SHP77 treated with DMSO at 0.1 percent for 48 hours (cell line): ENCODE measurements at regions not wholly inside any gene's neighbourhood (a gene's known extent, or its start where the extent isn't known, plus 50 kb on each side); places are given as distances from the start of the nearest gene placed in this dataset.
"Not testable (repeated sequence)": the region's sequence is repeated elsewhere in the genome, so short reads cannot be mapped to it uniquely, and the experiment has no call there.

Experiments used
- DNase-seq: peaks from one replicate; lab custom pipeline; 2025; lab: John Stamatoyannopoulos, UW

DNA sequence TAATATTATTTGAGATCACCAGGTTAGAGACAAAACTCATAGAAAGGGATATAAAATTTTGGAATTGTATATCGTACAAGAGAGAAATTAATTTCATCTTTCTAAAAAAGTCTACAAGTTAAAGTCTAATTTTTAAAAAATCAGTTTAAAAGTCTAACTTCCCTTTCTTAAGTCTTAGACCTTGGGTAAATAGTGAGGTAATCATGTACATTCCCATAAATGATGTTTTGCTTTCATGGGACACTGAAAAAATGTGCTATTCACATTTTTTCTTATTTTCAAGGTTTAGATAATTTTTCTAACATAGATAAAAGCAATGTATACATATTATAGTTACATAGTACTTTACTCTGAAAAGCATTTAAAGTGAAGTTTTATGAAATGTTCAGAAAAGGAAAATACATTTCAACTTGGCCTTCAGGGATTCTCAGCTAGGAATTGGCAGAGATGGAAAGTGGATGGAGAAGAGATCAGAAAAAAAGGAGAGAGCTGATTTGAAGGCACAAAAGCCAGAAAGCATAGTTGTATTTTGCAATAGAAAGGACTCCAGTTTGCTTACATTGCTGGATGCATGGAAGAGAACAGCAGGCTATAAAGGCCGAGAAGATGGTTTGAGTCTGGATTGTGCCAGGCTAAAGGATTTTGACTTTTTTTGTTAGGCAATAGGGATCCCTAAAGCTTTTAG lies 194.0 kb downstream of the CASP12 start:
- DNase-seq, result no peak

DNA sequence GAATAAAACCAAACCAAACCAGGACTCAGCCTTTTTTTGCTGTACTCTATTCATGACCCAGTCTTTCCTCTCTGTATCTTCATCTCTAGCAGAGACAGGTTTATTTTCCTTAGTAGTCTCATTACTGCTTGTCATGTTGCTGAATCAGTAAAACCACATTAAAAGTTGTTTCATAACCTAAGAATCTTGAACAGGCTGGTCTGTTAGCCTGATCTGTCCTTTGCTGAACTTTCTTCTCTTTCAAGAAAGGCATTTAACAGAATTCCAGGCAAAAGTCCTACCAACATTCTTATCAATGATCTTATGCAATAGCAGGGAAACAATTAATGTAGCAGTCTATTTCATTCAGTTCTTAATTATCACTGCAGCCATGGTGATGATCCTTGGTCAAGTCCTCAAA lies 197.7 kb downstream of the CASP12 start:
- no peak for DNase-seq

DNA sequence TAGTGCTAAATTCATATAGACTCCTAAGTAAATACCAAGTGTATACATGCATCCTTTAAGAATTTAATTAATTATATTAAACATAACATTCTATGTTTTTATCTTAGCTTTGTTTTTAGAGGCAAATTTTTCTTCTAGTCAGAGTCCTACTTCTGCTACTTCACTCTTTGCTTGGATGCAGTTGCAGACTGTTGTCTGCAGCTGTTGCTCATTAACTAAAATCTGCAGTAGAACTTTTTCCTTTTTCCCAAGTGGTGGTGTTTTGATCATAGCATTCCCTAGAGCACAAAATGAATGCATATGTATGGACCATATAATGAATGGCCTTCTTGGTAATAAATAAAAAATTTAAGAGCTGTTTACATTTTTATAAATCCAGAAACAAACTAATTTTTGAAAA lies 198.3 kb downstream of the CASP12 start:
- DNase-seq, result no peak

DNA sequence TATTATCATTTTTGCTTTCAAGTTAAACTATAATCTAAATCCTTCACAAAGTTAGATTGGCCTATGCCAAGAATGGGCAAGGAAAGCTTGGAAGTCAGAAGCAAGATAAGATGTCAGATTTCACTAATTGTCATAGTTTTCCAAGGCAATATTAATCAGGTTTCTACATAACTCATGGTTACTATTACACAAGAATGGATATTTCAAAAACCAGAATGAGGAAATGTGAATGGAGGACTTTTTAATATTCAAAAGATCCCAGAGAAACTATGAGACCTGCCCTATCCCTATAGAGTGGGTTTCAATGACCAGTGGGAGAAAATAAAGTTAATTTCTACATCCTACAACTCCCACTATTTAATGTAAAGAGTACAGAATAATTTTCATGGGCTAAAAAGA lies 203.2 kb downstream of the CASP12 start:
- no peak for DNase-seq

DNA sequence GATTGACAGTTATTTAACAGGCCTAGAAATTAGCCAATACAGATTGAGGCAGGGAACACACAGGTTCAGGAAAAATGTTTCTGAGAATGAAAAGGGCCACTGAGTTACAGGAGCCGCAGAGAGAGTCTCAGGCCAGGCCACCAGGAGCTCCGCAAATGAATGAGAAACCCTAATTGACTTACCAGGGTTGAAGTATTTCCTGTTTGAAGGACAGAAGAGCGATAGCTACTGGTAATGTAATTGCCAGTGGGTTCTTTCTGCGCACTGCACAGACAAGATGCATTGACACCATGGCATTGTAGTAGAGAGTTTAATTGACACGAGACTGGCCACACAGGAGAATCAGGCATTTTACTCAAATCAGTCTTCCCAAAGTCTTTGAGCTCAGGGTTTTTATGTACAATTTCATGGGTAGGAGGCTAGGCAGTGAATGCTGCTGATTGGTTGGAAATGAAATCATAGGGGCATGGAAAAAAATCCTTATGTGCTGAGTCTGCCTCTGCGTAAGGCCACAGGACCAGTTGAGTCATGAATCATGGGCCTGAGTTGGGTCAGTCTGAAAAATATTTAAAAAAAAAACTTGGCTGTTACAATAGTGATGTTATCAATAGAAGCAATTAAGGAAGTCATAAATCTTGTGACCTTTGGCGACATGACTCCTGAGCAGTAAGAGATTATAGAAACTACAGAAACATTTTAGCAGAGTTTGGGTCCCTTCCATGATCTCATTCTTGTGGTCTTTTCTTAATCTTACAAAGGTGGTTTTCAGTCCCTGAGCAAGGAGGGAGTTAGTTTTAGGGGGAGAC lies 203.8 kb downstream of the CASP12 start:
- no peak for DNase-seq

DNA sequence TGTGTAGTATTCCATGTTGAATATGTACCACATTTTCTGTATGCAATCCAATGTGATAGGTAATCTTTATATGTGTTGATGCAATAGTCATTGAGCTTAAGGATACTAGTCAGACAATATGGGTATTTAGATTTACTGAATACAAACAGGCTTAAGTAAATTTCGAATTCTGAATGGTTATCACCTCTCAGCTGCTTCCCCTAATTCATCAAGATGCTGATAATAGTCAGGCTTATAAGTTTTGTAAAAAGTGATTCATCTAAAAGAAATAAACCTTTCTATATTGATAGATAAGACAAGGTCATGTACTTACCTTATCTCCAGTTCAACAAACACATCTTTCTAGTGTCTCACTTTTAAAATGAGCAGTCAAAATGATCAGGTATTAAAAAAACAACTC lies 205.5 kb downstream of the CASP12 start:
- no peak for DNase-seq

DNA sequence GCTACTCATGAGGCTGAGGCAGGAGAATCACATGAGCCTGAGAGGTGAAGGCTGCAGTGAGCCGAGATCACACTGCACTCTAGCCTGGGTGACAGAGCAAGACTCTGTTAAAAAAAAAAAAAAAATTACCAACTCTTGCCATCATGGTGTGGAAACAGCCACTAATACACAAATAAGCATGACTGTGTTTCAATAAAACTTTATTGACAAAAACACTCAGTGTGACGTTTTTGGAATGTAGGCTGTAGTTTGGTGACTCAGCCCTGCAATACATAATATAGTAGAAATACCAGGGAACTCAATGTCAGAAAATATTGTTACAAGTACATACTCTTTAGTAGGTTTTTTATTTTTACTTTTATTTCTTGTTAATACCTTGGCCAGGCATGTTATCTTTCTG lies 207.1 kb downstream of the CASP12 start:
- DNase-seq, result no peak

DNA sequence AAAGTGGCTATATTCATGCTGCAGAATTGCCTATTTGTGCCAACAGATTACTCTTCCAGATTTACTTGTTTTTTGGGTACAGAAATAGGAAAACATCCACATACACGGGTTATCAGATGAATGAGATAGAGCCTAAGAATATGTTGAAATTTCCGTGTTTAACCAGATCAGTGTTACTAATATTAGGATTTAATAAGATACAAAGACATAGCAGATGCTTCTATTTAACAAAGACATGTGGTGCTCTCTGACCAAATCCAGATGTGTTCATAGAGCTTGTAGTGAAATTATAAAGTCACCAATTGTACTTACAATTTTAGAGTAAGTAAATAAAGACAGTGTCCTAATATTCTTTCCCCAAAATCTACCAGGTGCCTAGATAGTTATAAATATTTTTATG lies 208.0 kb downstream of the CASP12 start:
- DNase-seq, result no peak

DNA sequence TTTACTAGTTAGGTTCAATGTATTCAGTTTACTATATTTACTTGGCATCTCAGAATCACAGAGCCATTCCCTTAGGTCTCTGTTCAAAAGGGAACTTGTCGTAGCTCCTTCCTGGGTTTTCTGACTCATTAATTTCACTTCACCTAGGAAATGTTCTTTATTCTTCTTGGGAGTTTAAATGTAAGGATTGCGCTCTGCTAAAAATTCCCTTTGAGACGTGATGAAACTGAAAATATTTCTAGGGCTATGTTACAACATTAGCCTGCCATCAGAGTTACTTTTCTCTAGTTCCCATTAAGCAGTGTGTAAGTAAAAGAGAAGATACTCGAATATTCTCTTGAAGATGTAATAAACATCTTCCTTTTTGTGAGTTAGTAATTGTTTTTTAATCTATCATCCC lies 209.5 kb downstream of the CASP12 start:
- DNase-seq, result no peak

DNA sequence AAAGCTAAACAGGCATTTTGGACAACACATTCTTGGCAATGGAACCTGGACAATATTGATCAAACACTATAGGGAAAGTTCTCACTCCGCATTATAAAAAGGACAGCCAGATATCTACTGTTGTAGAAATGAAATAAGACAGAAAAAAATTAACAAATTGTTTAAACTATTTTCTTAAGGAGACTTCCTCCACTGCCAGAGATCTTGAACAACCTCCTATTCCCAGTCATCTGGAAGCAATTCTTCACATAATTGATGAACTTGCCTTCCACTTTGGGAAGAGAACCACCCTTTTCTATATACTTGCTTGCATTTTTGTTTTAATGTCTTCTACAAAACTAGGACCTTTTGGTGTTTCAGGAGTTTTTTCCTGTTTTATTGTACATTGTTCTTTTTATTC lies 216.1 kb downstream of the CASP12 start:
- no peak for DNase-seq

DNA sequence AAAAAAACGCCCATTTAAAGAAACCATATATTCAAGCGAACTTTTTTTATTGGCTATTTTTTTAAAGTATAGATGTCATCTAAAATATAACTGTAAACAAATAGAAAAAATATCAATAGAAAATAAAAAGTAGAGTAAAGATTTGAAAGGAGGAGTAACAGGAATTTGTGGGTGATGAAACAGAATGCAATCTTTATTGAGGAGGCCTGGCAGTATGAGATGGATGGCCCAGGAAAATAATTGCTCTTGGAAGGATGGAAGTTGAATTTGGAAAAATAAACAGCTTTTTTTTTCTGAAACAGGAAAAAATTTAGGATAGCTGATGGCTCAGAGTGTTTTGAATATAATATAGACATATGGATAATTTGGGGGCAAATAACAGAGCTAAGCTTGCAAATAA lies 219.0 kb downstream of the CASP12 start:
- DNase-seq, result no peak

DNA sequence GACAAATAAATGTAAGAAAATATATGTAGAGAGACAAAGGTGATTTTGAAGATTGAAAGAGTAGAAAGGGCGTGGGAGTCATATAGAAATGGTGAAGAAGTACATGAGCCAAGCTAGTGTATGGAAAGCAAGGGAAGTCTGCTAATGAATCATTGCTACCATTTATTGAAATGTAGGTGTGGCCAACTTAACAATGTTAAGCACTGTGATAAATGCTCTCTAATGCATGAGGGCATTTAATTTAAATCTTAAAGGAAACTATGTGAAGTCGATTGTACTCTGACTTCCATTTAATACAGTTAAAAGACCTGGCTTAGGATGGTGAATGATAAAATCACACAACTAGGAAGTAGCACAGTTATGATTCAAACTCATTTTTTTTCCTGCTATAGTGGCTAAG lies 219.9 kb downstream of the CASP12 start:
- no peak for DNase-seq

DNA sequence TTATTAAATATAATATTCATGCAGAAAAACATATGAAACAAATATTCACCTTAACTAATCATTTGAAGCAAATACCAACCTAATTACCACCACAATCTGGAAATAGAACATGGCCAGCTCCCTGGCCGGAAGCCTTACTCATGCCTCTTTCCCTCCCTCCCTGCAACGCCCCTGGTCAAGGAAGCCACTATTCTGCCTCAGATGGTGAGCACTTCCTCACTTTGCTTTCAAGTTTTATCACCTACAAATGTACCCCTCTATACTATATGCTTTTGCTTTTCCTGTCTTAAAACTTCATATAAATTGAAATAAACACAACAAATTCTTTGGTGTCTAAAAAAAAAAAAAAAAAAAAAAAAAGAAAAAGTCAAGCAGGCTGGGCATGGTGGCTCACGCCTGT lies 221.2 kb downstream of the CASP12 start:
- not testable (repeated sequence) for DNase-seq

DNA sequence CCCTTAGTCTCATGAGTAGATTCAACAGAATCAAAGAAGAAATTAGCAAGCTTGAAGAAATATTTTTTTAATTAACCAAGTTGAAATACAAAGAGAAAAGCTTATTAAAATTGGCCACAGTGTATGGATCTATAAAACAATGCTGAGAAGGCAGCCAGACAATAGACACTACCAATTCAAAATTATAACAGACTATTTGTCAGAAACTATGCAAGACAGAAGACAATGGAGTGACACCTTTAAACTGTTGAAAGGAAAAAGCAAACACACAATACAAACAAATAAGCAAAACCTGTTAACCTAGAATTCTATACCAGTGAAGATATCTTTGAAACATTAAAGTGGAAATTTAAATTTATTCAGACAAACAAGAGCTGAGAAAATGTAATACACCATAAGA lies 225.4 kb downstream of the CASP12 start:
- no peak for DNase-seq

DNA sequence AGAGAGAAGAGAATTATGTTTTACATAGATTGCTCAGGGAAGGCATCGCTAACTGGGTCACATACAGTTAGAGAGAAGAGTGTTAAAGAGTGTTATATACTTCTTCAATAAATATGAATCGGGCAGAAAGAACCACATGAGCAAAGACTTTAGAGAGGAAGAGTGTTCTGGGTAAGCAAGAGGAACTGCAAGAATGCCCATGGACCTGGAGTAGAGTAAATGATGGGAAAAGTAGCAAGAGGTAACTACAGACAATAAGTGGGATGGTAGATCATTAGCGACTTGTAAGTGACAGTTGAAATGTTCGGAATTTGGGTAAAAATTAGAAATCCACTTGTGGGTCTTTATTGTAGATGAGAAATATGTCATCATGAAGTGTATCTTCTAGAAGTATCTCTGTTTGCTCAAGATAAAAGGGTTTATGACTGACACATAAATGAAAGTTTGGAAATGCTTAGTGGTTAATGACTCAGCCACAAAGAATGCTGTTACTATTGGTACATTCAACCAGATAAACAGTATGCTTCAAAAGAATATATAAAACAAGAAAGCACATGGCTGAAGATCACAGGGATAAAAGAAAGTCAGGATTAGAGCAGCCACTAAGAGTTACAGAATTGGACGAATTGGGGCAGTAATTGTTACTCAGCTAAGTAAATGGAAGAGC lies 229.3 kb downstream of the CASP12 start:
- DNase-seq, result no peak

DNA sequence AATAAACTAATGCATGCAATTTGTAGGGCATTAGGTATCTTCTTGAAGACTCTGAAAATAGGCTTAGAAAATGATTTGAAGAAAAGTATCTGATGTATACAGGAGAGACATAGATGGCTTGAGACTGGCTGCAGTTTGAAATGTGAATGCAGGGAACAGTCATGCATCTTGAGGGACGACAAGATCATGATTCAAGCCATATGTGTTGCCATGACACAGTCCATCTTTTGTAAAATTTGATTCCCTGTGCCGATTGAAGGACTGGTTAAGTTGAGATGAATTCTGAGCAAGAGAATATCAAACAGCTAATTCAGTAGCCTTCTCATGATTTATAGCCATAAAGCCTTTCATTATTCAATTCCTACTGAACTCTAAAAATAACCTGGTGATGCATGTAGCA lies 231.6 kb downstream of the CASP12 start:
- DNase-seq, result no peak

DNA sequence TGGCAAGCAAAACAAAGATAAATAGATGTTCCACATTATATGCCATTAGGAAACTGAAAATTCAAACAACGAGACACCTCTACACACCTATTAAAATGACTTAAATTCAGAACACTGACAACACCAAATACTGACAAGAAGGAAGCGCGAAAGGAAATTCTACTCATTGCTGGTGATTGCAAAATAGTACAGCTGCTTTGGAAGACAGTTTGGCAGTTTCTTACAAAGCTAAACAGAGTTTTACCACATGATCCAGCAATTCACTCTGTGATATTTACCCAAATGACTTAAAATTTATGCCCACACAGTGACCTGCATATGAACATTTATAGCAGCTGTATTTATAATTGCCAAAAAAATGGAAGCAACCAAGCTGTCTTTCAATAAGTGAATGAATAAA lies 232.6 kb downstream of the CASP12 start:
- no peak for DNase-seq

DNA sequence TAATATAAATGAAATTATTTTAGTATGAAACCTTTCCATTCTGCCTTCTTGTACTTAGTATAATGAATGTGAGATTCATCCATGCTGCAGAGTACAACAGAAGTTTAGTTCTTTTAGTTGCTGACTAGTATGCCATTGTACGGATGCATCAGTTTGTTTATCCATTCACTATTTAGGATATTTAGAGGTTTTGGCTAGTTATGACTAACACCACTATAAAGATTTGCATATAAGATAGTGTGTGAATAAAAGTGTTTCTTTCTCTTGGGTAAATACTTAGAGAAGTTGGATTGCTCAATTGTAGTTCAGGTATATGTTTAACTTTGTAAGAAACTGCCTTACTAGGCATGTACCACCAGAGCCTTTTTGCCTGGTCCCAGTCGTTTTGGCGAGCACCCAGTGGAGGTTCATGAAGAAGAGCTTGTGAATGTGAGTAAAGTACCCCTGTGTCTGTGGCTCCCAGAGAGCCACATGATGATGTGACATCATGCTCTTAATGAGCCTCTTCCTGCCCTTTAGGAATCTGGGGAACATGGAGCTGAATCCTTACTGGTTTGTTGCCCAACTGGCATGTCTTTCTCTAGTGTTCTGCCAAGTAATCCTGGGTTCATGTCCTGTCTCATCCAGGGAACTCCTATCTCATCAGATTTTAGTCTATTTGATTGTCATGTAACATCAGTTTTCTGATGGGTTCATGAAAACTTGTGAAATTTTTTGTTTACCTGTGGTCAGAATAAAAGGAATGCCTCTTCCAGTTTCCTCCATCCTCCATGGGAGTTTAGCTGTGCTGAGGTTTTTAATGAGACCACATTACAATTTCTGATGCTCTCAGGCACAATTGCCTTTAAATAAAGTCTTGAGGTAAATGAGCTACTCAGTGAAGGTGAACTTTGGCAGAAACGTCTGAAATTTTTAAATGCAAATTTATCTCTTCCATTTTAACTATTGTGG lies 234.8 kb downstream of the CASP12 start:
- DNase-seq, result no peak

DNA sequence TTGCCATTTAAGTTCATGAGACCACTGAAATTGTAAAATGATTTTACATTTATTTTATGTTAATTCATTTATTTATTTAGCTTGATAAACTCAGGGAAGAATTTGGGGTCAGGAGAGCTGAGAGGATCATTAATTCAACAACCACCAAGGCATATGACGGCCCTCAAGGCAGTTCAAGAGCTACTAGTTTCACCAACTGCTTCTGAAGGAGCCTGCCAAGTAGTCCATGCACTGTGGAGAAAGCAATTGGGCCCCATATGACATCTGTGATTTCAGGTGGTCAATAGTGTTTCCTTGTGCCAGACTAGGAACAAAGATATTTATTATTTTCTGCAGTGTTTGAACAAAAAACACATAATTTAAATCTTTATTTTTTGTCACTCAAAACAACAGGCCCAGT lies 236.4 kb downstream of the CASP12 start:
- no peak for DNase-seq

DNA sequence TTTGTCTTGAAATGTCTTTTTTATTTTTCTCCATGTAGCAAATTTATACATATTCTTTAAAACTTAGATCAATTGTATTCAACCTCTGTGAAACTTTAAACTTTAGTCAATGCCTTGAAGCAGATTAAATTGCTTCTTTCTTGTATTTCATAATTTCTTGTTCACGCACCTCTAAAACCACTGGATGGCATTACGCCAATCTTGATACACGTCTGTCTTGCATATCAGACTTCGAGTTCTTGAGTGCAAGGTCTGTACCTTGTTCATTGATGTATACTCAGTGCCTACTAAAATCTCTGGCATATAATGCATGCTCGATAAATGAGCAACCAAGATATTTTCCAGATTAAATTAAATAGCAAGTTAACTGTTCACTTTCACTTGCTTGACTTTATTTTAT lies 236.8 kb downstream of the CASP12 start:
- DNase-seq, result no peak

DNA sequence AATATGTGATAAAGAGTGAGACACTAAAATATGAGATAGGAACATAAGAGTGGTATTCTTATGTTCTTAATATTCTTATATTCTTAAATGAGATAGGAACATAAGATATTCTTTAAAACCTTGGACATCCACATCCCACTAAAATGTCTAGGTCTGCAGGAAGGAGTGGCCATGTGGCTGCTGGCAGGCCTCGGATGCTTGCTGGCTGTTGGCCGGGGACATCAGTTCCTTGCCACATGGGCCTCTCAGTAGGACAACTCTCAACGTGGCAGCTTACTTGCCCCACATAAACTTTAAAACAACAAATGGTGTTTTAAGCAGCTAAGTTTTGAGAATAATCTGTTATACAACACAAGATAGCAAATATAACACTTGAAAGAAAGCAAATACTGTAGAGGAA lies 240.1 kb downstream of the CASP12 start:
- DNase-seq, result no peak

DNA sequence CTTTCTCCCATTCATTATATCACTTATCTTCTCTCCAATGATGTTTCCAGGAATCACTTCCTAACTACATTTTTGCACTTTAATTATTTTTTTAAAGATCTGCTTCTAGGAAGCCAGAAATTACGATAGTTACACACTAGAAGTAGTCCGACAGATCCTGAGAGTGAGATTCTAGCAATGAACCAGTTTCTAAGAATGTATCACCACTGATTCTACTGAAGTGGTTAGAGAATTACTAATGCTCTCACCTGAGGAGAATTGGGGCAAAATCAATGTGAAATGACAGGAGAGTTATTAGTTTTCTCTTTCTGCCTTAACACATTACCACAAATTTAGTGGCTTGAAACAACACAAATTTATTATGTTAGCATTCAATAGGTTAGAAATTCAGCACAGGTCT lies 241.2 kb downstream of the CASP12 start:
- no peak for DNase-seq
